T1000 (cell line): ENCODE measurements at regions not wholly inside any gene's neighbourhood (a gene's known extent, or its start where the extent isn't known, plus 50 kb on each side); places are given as distances from the start of the nearest gene placed in this dataset.

Source experiments
- DNase-seq: peaks from one replicate; lab custom pipeline; 2025; ENCODE audit warnings: mixed read lengths; lab: John Stamatoyannopoulos, UW

DNA sequence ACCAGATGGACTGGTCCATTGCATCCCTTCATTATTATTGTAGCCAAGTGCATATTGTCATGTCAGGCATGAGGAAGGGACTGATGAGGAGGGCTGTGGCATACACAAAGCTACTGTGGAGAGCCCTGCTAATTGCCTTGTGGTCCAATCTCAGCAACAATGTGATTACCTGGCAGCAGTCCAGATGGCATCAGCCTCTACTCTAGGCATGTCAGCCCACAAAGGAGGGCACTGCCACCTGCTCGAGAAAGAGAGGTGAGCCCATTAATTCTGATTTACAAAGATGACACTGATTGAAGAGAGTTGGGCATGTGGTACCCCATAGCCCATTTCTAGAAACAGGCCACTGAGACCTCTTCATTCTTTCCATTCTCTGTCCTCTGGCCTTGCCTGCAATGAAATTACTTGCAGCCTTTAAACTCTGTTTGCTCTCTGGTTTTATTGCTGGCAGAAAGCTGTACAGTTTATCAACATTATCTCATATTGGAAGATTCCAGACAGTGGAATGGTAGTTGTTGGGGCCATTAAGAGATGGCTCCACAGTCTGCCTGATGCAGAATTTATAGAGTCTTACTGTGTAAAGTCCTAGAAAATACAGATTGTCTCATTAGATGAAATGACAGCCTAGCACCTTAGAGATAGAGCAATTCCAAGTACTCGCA lies 307.7 kb downstream of the ARPP21 start:
- DNase-seq, result no peak

DNA sequence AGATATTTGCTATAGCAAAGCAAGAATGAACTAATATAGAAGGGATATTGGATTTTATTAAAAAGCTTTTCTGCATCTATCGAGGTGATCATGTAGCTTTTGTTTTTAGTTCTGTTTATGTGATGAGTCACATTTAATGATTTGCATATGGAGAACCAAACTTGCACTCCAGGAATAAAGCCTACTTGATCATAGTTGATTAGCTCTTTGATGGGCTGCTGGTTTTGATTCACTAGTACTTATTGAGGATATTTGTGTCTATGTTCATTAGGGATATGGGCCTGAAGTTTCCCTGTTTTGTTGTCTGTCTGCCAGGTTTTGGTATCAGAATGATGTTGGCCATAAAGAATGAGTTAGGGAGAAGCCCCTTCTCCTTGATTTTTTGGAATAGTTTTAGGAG lies 310.7 kb downstream of the ARPP21 start:
- DNase-seq, result no peak

DNA sequence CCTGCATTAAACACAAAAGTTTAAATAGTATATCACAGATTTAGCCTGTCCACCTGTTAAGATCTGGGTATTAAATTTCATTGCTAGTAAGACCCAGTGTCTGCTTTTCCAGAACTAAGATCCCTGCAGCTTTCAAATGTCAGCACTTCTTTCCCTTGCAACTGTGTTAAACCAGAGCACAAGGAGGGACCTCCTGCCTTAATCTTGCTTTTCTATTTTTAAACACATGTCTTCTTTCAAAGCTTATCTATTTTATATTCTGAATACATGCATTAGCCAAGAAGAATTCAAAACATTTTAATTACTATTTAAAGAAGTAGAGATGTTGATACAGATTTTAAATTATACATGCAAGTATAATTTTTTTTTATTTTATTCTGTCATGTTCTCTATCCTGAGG lies 315.1 kb downstream of the ARPP21 start:
- no peak for DNase-seq

DNA sequence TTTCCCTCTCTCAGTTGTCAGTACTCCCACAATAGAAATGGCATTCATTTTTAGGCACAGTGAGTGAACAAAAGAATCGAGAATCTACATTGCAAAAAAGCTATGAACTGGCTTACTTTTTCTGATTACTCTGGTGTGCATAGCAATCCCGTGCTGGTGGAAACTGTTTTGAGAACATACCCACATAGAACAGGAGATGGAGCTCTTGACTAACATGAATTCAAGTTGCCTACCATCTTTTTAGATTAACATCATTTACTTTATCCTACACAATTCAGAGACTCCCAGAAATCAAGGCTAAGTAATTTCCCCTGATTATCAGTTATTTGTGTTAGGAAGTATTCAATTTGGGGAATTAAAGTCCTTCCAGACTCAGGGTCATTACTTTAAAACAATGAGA lies 326.6 kb downstream of the ARPP21 start:
- DNase-seq, result no peak

DNA sequence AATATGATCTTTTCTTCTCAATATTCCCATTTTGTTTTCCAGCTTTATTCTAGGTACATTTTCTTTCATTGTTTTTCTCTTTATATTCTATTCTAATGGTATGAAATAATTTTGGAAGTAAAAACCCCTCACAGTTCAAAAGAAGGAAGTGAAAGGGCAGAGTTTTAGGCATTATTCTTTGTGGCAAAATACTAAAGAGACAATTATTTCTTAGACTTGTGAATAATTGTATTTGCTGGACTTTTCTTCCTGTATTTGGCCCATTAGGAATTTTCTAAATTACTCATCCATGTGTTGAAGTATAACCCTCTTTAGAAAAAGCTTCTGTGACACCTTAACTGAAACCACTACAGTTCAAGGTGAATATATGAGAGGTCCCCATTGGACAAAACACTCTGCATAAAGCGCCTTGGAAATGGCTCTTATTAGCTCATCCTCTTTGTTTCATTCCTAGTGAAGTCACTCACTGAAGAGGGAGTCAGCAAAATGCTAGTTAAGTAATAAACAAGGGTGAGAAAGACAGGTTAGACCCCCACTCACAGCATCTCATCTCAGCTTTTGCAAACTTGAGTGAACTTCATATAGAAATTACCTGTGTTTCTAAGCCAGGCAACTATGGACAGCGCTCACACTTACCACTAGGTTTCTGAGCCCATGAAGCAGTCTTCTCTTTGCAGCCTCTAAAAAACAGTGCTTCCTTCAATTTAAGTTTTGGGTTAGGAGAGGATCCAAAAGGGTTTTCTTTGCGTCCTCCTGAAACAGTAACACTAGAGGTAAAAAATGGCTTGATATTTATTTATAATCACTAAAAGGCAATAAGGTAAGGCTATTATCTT lies 327.5 kb downstream of the ARPP21 start:
- no peak for DNase-seq

DNA sequence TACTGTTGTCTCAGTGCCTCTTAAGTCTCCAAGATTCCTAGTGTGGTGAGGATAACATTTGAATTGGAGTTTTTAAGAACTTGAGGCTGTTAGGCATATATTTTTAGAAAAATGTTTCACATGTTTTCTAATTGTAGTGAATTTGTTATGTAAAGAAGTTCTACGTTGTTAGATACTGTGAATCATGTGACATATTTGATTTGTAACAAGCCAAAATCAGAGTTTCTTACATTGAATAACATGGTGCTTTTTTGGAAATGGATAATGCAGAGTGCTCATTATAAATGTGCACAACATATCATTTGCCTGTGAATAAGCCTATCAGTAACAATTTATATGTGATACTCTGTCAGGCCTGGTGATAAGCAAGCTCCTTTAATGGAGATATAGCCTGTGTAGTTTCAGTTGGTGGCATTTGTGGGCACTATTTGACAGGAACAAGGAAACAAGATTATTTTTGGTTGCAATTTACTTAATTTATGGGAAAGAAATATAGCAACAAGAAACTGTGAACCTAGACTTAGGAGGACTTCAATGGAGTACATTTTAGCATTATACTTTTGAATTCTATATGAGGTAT lies 328.8 kb downstream of the ARPP21 start:
- DNase-seq, result no peak

DNA sequence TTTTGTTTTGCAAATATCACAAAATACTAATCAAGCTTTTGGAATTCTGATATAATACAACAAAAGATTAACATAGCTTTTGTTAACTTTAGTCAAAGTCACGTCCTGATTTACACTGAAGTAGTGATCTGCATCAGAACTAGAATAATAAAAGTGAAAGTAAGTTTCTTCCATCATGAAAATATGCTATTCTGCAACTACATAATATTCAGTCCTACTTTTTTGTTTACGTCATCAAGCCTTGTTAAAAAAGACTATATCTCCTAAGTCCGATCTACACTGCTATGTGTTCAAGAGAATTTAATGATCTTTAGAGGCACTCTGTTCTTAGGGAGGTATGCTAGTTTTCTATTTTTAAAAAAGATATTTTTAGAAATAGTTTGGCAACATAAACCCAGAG lies 330.1 kb downstream of the ARPP21 start:
- DNase-seq, result no peak

DNA sequence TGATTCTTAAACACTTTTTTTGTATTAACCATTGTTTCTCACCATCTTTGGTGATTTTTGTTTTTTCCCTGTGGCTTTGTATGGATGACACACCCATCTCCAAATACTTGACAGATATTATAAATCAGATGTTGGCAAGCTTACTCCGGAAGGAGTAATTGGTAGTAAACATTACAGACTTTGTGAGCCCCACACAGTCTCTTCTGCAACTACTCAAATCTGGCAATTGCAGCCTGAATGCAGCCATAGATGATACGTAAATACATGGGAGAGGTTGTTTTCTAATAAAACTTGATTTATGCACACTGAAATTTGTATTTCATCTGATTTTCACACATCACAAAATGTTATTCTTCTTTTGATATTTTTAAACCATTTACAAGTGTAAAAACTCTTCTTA lies 331.5 kb downstream of the ARPP21 start:
- no peak for DNase-seq

DNA sequence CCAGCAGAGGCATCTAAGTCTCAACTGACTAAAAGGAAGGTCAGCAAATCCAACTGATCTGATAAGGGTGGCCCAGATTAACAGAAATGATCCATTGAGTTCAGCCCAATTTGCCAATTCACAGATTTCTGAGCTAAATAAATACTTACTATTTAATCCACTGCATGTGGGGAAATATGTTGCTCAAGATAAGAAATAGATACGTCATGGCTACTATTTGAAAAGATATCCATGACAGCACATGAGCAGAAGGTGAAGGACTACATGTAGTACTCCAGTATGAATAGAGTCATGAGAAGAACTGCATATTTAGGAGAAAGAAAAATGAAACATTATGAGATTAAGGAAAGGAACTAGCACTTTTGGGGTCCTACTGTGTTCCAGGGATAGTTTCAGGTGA lies 332.4 kb downstream of the ARPP21 start:
- DNase-seq, result no peak

DNA sequence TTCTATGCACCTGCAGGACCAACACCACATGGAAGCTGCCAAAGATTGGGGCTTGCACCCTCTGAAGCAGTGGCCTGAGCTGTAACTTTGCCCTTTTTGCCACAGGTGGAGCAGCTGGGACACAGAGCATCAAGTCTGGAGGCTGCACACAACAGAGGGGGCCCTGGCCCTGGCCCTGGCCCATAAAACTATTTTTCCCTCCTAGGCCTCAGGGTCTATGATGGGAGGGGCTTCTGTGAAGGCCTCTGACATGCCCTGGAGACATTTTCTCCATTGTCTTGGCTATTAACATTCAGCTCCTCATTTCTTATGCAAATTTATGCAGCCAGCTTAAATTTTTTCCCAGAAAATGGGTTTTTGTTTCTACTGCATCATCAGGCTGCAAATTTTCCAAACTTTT lies 335.5 kb downstream of the ARPP21 start:
- no peak for DNase-seq

DNA sequence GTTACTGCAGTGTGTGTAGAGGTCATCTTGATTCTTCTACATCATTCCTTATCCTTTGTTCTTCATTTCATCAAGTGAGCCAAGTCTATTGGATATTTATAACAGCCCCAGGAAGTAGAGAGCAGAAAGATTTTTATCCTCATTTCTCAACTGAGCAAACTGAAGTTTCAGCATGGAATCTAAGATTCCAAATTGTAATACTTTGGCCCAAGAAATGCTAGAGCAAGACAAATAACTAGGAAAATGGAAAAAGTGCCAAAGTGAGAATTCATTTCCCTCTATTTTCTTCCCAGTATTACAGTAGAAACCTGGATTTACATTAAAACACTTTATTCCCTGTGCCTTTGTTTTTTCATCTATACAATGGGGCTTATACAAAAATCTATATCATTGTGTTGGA lies 346.8 kb downstream of the ARPP21 start:
- no peak for DNase-seq

DNA sequence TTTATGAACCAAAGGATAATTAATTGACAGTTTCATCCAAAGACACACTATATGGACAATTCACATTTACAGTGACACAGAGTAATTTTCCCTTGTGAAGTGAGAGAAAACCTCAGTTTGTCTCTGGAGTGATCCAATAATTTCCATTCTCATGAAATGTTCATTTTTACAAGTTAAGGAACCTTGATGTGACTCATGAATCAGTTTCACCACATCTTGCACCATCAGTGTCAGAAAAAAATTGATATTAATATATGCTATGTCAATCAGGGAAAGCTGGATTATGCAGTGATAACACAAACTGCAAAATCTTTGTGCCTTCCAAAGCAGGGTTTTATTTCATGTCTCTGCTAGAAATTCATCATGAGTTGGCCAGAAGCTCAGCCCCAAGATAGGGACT lies 348.1 kb downstream of the ARPP21 start:
- DNase-seq, result no peak

DNA sequence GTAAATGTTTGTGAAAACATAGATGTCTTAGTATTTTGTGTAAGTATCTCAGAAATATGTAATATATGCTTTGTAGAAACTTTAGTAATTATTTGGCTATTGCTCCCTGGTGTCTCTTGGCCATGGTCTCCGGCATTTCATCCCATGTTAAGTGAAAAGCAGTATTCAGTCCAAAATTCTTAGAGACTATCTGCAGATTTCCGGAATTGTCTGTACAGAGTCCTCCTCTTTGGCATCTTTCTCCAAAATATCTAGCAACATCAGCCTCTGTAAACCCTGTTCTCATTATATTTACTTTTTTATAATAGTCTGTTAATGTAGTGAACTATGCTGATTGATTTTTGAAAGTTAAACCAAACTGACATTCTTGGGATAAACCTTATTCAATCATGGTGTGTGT lies 352.7 kb downstream of the ARPP21 start:
- DNase-seq, result no peak

DNA sequence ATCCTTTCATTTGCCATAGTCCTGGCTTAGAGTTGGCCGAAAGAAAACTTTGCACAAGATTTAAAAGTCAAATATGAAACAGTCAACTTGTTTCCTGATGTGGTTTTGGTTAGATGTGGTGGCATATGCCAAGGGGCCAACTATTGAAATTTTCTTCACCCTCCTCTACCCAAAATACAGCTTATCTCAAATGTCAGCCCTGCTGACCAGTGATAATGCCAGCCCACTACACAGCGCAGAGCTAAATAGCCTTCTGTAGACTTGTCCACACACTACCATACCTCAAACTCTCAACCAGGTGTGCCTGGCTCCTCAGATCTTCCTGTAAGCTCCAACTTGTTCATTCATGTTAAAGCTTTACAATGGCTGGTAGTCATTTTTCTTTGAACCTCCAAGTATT lies 368.5 kb upstream of the STAC start:
- no peak for DNase-seq

DNA sequence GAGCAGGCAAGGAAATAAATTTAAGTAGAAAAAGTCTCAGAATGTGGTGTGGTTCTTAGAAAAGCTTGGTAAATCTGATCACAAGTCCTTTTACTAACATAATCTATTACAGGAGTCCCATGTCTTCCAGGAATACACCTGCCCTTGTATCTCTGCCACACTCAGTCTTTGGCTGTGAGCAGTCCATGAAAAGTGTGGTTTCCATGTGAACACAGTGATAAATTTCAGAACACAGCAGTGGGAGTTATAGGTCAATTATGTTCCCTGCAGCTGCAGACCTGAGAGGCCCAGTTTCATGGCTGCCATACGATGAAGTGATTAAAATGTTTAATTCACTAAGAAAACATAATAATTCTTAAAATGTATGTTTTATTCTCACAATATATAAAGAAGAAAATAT lies 366.9 kb upstream of the STAC start:
- DNase-seq, result no peak

DNA sequence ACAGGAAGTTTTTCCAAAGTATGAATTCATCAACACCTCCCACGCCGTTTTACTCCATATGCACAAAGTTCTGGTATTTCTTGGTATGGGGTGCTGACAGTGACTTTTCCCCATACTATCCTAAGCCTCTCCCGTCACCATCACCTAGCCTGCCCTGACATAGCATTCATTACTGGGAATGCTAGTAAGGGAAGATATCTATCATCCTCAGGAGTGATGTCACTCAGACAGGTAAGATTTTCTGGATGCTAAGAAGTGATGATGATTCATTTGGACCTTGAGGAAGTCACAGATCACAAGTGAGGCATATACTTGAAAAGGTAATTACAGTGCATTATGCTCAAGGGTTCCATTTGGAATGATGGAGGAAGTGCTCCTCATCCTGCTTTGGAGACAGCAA lies 355.1 kb upstream of the STAC start:
- DNase-seq, result no peak

DNA sequence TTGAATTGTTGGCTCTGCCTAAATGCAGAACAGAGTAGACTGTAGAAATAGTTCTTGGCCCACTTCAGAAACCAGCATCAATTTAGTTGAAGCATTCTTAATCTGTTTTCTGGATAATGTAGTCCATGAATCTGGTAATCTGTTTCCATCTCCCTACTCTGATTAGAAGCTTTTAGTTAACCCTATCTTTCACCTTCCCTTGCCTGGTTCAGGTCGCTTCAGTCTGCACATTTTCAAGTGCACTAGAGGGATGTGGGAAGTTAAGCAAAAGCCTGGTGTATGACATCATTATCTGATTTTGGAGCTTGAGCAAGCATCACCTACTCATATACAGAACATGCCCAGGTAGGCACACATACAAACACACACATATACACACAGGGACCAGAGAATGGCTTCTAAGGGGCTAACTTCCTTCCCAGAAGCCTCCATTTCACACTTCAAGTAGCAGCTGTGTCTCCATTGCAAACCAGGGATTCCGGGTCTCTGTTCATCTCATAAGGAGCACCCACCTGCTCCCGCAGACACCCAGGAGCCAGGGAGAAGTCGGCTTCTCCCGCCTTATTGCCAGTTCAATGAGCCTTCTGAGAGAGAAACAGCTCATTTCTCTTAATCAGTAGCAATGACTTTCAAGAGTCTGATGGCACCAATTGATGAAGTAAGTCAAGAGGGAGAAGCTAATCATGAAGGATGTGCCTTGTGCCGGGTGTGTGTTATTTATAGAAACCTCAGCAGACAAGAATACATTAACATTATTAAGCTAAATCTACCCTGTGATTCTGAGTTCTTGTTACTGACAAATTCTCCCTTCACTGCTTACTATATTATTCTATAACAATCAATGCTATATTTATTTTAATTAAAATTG lies 347.9 kb upstream of the STAC start:
- DNase-seq, result no peak

DNA sequence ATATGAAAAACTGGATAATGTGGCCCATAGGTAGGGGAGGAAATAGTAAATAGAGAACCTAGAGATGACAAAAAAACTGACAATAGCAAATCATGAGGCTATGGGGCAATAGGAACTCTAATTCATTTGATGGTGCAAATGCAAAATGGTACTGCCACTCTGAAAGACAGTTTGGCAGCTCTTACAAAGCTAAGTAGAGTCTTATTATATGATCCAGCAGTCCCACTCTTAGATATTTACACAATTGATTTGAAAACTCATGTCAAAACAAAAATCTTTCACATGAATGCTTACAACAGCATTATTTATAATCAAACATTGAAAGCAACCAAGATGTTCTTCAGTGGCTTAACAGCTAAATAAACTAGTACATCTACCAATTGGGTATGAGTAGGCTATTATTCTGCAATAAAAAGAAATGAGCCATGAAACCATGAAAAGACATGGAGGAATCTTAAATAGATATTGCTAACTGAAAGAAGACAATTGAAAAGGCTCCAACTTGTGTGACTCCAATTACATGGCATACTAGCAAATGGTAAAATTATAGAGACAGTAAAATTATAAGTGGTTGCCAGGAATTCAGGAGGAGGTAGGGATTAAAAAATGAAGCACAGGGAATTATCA lies 321.8 kb upstream of the STAC start:
- no peak for DNase-seq

DNA sequence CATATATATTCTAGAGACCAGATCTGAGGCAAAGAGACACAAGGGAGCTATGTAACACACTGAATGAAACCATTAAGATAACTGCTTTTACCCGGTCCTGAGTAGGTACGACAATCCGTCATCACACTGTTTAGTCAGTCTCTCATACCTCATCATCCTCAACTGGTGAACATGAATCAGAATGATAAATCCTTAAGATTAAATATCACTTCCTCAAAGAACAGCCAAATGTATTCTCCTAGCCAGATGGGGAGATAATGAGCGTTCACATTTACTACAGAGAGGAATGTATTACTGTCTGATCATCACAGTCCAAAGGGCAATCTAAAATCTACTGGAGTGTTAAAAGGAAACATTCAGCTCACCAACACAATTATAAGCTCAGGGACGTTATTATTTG lies 319.4 kb upstream of the STAC start:
- DNase-seq, result no peak

DNA sequence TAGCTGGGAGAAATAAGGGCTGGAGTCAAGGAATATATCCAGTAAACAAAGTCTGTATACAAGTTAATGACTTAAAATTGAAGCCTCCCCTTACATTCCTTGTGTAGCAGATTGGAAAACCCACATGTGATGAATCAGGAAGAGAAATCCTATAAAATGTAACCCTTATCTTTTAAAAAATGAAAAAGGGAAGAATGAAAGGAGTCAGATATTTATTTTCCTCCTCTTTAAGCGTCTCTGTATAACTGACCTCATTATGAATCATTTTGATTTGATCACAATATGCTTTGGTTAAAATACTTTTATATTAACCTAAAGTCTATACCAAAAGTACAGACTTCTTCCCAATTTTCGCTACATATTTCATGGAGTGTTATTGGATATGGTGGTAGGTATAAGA lies 316.3 kb upstream of the STAC start:
- no peak for DNase-seq

DNA sequence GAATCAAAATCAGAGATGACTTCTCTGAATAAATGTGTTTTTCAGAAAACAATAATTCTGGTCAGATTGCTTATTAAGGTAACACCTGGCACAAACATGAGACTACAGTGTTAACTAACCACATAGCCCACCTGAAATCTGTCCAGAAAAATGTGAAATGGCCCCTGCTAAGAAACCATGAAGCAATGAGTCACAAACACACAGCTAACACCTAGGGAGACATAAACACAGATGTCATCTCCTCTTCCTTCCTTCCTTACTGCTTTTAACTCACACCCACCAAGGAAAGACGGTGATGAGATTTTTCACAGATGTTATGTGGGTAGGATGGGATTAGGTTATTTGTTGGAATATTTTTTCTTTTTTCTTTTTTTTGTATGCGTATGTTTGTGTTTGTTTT lies 315.0 kb upstream of the STAC start:
- DNase-seq, result no peak

DNA sequence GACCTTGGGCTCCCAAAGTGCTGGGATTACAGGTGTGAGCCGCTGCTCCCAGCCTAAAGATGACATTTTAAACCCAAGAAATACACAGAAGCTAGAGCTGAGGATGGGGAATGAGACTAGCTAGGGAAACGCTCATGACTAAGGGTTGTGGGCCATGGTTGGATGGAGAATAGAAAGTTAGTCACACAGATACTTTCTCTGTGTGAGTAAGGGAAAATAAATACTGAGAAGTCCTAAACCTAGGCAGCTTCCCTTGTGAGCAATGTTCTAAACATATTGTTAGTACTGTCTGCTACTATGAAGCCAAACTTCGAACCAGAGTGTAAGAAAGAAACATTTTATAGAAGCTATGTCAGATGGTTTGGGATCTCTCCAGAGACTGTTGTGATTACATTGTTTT lies 304.8 kb upstream of the STAC start:
- DNase-seq, result no peak
